ENCODE measurements at regions not wholly inside any gene's neighbourhood (a gene's known extent, or its start where the extent isn't known, plus 50 kb on each side); places are given as distances from the start of the nearest gene placed in this dataset.

GRCh38 chr5:56366986-56367385, 133.9 kb upstream of the ANKRD55 start:
- TF ChIP-seq POLR2A (IDR thresholded peaks at IDR 0.05; ENCODE audit: low read depth, low read length) (no peak), TAF1 (IDR thresholded peaks at IDR 0.05; ENCODE audit: low read depth, low read length) (no peak)

All from GM12891 (cell line).